Motor neuron (in vitro differentiated cells): ENCODE measurements at regions not wholly inside any gene's neighbourhood (a gene's known extent, or its start where the extent isn't known, plus 50 kb on each side); places are given as distances from the start of the nearest gene placed in this dataset.
"Not testable (repeated sequence)": the region's sequence is repeated elsewhere in the genome, so short reads cannot be mapped to it uniquely, and the experiment has no call there.

Experiments
- ATAC-seq, 8 experiments: fragments of 200-7000 bp; cut with Tn5 transposase; replicated peaks in 6 of 8; 2 replicates each; pipeline ENCODE4 v1.8.0; 2021; ENCODE audit warnings: mild to moderate bottlenecking in 8 of 8, moderate library complexity in 8 of 8
- H3K27ac ChIP-seq, 2 donors: fragments of 250-450 bp; sonication (Bioruptor Pico); 2 replicates each; pipeline ENCODE4 v1.9.0; 2021; ENCODE audit warnings: antibody characterized with exemption in 2 of 2, mild to moderate bottlenecking in 2 of 2, moderate library complexity in 1 of 2
- H3K4me1 ChIP-seq, 2 donors: fragments of 250-450 bp; sonication (Bioruptor Pico); replicated peaks in 1 of 2; 2 replicates each; pipeline ENCODE4 v1.6.1; 2021; ENCODE audit warnings: antibody characterized with exemption in 2 of 2, mild to moderate bottlenecking in 2 of 2, moderate library complexity in 1 of 2
- H3K4me3 ChIP-seq, 5 donors: fragments of 250-450 bp; sonication (Bioruptor Pico); 2 replicates each; pipeline ENCODE4 v1.9.0; 2021; ENCODE audit warnings: antibody characterized with exemption in 5 of 5, mild to moderate bottlenecking in 5 of 5, moderate library complexity in 4 of 5
- WGBS, 10 experiments: fragments of 450-650 bp; shearing (Covaris generic); methylation state at CpG; one replicate each; pipeline ENCODE4 v1.0.0; 2022; 5-methylcytosine and 5-hydroxymethylcytosine counted together
- in situ Hi-C, 9 experiments: fragments of 400-800 bp; cut with MboI; loops; one replicate each; pipeline ENCODE4 v1.15.0; 2021; ENCODE audit warnings: low sequenced_read_pairs in 9 of 9, low pct_unique_long_range_greater_than_20kb in 2 of 9; ENCODE audit not compliant: unreplicated experiment in 9 of 9

GRCh38 chr13:46480131-46480530 is 72.8 kb upstream of the LRCH1 start:
- Histone ChIP-seq H3K27ac (no peak overlapping the region), H3K4me1 (no peaks in the 10 kb centered on the region), H3K4me3 (no peak overlapping the region)
- no peak for ATAC-seq
- in situ Hi-C loops = loop anchor here in 2 of 9 experiments (10.0 to 25.0 kb wide), 2 partner anchors 232 to 245 kb away; no protein-coding TSS in a partner anchor
- WGBS, 10 experiments = 70 to 94% (median 87%) methylated on average over 1 to 5 of the region's 5 CpGs; no CpG with 5 or more reads in 2 of the 10 experiments

- Histone ChIP-seq H3K27ac (no peak overlapping the region), H3K4me1 (no peaks in the 10 kb centered on the region), H3K4me3 (no peak overlapping the region)
- 83 to 100% (median 83%) methylated on average over 1 of the region's 1 CpG; no CpG with 5 or more reads in 7 of the 10 experiments for WGBS, 10 experiments
- ATAC-seq = peak in 1 of 8 experiments; percentile 38
- in situ Hi-C loops = loop anchor here in 2 of 9 experiments (10.0 to 25.0 kb wide), 2 partner anchors 233 to 245 kb away; no protein-coding TSS in a partner anchor
Measured at GRCh38 chr13:46479691-46480090, 73.3 kb upstream of the LRCH1 start.

- peak in 3 of 8 experiments; percentile 64 to 97 (median 74) for ATAC-seq
- no peak overlapping the region for H3K4me3 ChIP-seq
- no peak overlapping the region for H3K27ac ChIP-seq
- in situ Hi-C loops = loop anchor here in 1 of 9 experiments (25.0 kb wide), 1 partner anchor 233 kb away; no protein-coding TSS in a partner anchor
- 40 to 100% (median 94%) methylated on average over 1 of the region's 1 CpG; no CpG with 5 or more reads in 2 of the 10 experiments for WGBS, 10 experiments
- H3K4me1 ChIP-seq = no peaks in the 10 kb centered on the region
Measured at GRCh38 chr13:46479283-46479682, 73.7 kb upstream of the LRCH1 start.

GRCh38 chr13:46478651-46479050 is 74.3 kb upstream of the LRCH1 start:
- ATAC-seq = no peak
- 0 to 75% (median 31%) methylated on average over 1 of the region's 1 CpG; no CpG with 5 or more reads in 2 of the 10 experiments for WGBS, 10 experiments
- no peaks in the 10 kb centered on the region for H3K4me1 ChIP-seq
- in situ Hi-C loops = loop anchor here in 1 of 9 experiments (25.0 kb wide), 1 partner anchor 234 kb away; no protein-coding TSS in a partner anchor
- no peak overlapping the region for H3K4me3 ChIP-seq
- H3K27ac ChIP-seq = no peak overlapping the region

GRCh38 chr13:46476174-46476573 is 76.8 kb upstream of the LRCH1 start:
- Histone ChIP-seq H3K4me3 (no peak overlapping the region), H3K27ac (no peak overlapping the region), H3K4me1 (no peaks in the 10 kb centered on the region)
- in situ Hi-C loops = loop anchor here in 1 of 9 experiments (25.0 kb wide), 1 partner anchor 236 kb away; no protein-coding TSS in a partner anchor
- WGBS, 10 experiments = 17 to 100% (median 76%) methylated on average over 1 to 2 of the region's 2 CpGs
- peak in 1 of 8 experiments; percentile 7 for ATAC-seq

- WGBS, 10 experiments = 5 to 85% (median 74%) methylated on average over 3 to 6 of the region's 6 CpGs; no CpG with 5 or more reads in 2 of the 10 experiments
- in situ Hi-C loops = loop anchor here in 1 of 9 experiments (25.0 kb wide), 1 partner anchor 237 kb away; no protein-coding TSS in a partner anchor
- peak in 7 of 8 experiments; percentile 77 to 96 (median 87) for ATAC-seq
- Histone ChIP-seq H3K4me3 (no peak overlapping the region), H3K27ac (no peak overlapping the region), H3K4me1 (no peaks in the 10 kb centered on the region)
Measured at GRCh38 chr13:46475541-46475991, 77.4 kb upstream of the LRCH1 start.

- in situ Hi-C loops = no loop called here
- H3K4me1 ChIP-seq = peaks cover 1 to 8% of the 10 kb centered on the region in 2 donors
- no peak overlapping the region for H3K4me3 ChIP-seq
- H3K27ac ChIP-seq = no peak overlapping the region
- ATAC-seq = peak in 1 of 8 experiments; percentile 76
- 75 to 100% (median 88%) methylated on average over 1 to 3 of the region's 3 CpGs; no CpG with 5 or more reads in 5 of the 10 experiments for WGBS, 10 experiments
Measured at GRCh38 chr13:46473806-46474205, 79.2 kb upstream of the LRCH1 start.

- H3K4me3 ChIP-seq = no peak overlapping the region
- 48 to 91% (median 75%) methylated on average over 1 to 5 of the region's 5 CpGs; no CpG with 5 or more reads in 2 of the 10 experiments for WGBS, 10 experiments
- no peak overlapping the region for H3K27ac ChIP-seq
- peaks cover 6 to 21% of the 10 kb centered on the region in 2 donors for H3K4me1 ChIP-seq
- ATAC-seq = peak in 1 of 8 experiments; percentile 13
- in situ Hi-C loops = no loop called here
Measured at GRCh38 chr13:46472384-46472783, 80.6 kb upstream of the LRCH1 start.

- in situ Hi-C loops, H3K4me3 ChIP-seq, H3K27ac ChIP-seq, ATAC-seq: not testable (repeated sequence)
- 72 to 100% (median 100%) methylated on average over 1 to 7 of the region's 12 CpGs; no CpG with 5 or more reads in 3 of the 10 experiments for WGBS, 10 experiments
- peaks cover 6 to 21% of the 10 kb centered on the region in 2 donors for H3K4me1 ChIP-seq
Measured at GRCh38 chr13:46469699-46470098, 82.6 kb upstream of the RUBCNL start.

GRCh38 chr13:46468570-46469463 is 81.8 kb upstream of the RUBCNL start:
- in situ Hi-C loops = no loop called here
- Histone ChIP-seq H3K27ac (peak overlapping the region; percentile 51 to 87), H3K4me1 (peaks cover 6 to 21% of the 10 kb centered on the region in 2 donors), H3K4me3 (no peak overlapping the region)
- WGBS, 10 experiments = 0 to 63% (median 23%) methylated on average over 1 to 2 of the region's 2 CpGs; no CpG with 5 or more reads in 1 of the 10 experiments
- peak; percentile 57 to 97 (median 92) for ATAC-seq

- H3K4me1 ChIP-seq = peaks cover 6 to 21% of the 10 kb centered on the region in 2 donors
- WGBS, 10 experiments = 67 to 92% (median 73%) methylated on average over 3 to 5 of the region's 10 CpGs; no CpG with 5 or more reads in 7 of the 10 experiments
- ATAC-seq, in situ Hi-C loops, H3K27ac ChIP-seq, H3K4me3 ChIP-seq: not testable (repeated sequence)
Measured at GRCh38 chr13:46467694-46468093, 80.6 kb upstream of the RUBCNL start.

GRCh38 chr13:46466074-46466473 is 79.0 kb upstream of the RUBCNL start:
- WGBS, 10 experiments = 60% methylated on average over 2 of the region's 7 CpGs; no CpG with 5 or more reads in 9 of the 10 experiments
- in situ Hi-C loops, H3K27ac ChIP-seq, H3K4me3 ChIP-seq, ATAC-seq: not testable (repeated sequence)
- peaks cover 6 to 21% of the 10 kb centered on the region in 2 donors for H3K4me1 ChIP-seq

GRCh38 chr13:46463719-46464118 is 76.7 kb upstream of the RUBCNL start:
- H3K4me3 ChIP-seq = no peak overlapping the region
- no peak overlapping the region for H3K27ac ChIP-seq
- peaks cover 4 to 12% of the 10 kb centered on the region in 2 donors for H3K4me1 ChIP-seq
- ATAC-seq = no peak
- in situ Hi-C loops = no loop called here
- whole genome bisulfite sequencing, 10 experiments = 0 to 95% (median 88%) methylated on average over 1 to 13 of the region's 23 CpGs; no CpG with 5 or more reads in 6 of the 10 experiments
